SU-DHL-6 (cell line): ENCODE measurements at regions not wholly inside any gene's neighbourhood (a gene's known extent, or its start where the extent isn't known, plus 50 kb on each side); places are given as distances from the start of the nearest gene placed in this dataset.
"Not testable (repeated sequence)": the region's sequence is repeated elsewhere in the genome, so short reads cannot be mapped to it uniquely, and the experiment has no call there.

Experiments
- H2AFZ ChIP-seq: fragments of 200-600 bp; sonication (generic); 2 replicates; pipeline ENCODE4 v1.6.1; 2014; ENCODE audit warnings: low read depth, mild to moderate bottlenecking, moderate library complexity, mixed read lengths, antibody characterized with exemption, low read length; ENCODE audit not compliant: severe bottlenecking
- H3F3A ChIP-seq: fragments of 200-600 bp; shearing (Covaris generic); 2 replicates; pipeline ENCODE4 v1.6.0; 2016; ENCODE audit warnings: antibody characterized with exemption, mild to moderate bottlenecking; ENCODE audit not compliant: insufficient read depth
- H3K27ac ChIP-seq: fragments of 200-600 bp; sonication (generic); 2 replicates; pipeline ENCODE4 v1.5.1; 2016; ENCODE audit warnings: low read depth, mild to moderate bottlenecking, low read length, moderate library complexity, mixed read lengths
- H3K27me3 ChIP-seq: fragments of 200-600 bp; sonication (generic), shearing (Covaris generic); 2 replicates; pipeline ENCODE4 v1.6.0; 2014; ENCODE audit warnings: mild to moderate bottlenecking, low read length
- H3K36me3 ChIP-seq: fragments of 200-600 bp; sonication (generic); 2 replicates; pipeline ENCODE4 v1.6.1; 2014; ENCODE audit warnings: mild to moderate bottlenecking, low read length, mixed read lengths
- H3K4me2 ChIP-seq: fragments of 300-600, 200-600 bp; shearing (Covaris generic), sonication (generic); 2 replicates; pipeline ENCODE4 v1.6.0; 2014; ENCODE audit warnings: low read length, low read depth, mild to moderate bottlenecking; ENCODE audit not compliant: poor library complexity, severe bottlenecking
- H3K4me3 ChIP-seq: fragments of 200-600 bp; sonication (generic); 2 replicates; pipeline ENCODE4 v1.5.1; 2014; ENCODE audit warnings: antibody characterized with exemption, low read length, mild to moderate bottlenecking, mixed read lengths; ENCODE audit not compliant: insufficient read depth, poor library complexity, severe bottlenecking
- H3K79me2 ChIP-seq: fragments of 200-600 bp; sonication (generic); 2 replicates; pipeline ENCODE4 v1.6.1; 2014; ENCODE audit warnings: mild to moderate bottlenecking, low read length, moderate library complexity; ENCODE audit not compliant: insufficient read depth
- H3K9ac ChIP-seq: fragments of 200-600 bp; sonication (generic); 2 replicates; pipeline ENCODE4 v1.7.0; 2014; ENCODE audit warnings: mild to moderate bottlenecking, low read length
- H3K9me2 ChIP-seq: fragments of 200-600 bp; sonication (generic); replicated peaks from 2 replicates; pipeline ENCODE4 v1.6.1; 2014; ENCODE audit warnings: low read length; ENCODE audit not compliant: insufficient read depth
- H3K9me3 ChIP-seq: fragments of 200-600 bp; sonication (generic); 2 replicates; pipeline ENCODE4 v1.6.1; 2014; ENCODE audit warnings: low read length, mixed read lengths; ENCODE audit not compliant: insufficient read depth
- H4K20me1 ChIP-seq: fragments of 200-600 bp; sonication (generic); 2 replicates; pipeline ENCODE4 v1.6.1; 2014; ENCODE audit warnings: low read depth, mild to moderate bottlenecking, antibody characterized with exemption, low read length, moderate library complexity, mixed read lengths
- CTCF ChIP-seq: fragments of 200-600 bp; sonication (generic); IDR thresholded peaks from one replicate; pipeline ENCODE4 v1.5.1; 2017; ENCODE audit warnings: antibody characterized with exemption, mild to moderate bottlenecking, low read length, moderate library complexity; ENCODE audit not compliant: insufficient read depth, poor library complexity, severe bottlenecking
- EZH2phosphoT487 ChIP-seq: fragments of 200-600 bp; sonication (generic), shearing (Covaris generic); conservative IDR thresholded peaks from 2 replicates; pipeline ENCODE4 v1.6.1; 2018; ENCODE audit warnings: mild to moderate bottlenecking, antibody characterized with exemption, low read length, moderate library complexity, mixed read lengths

- Histone ChIP-seq H3K27ac (no peak overlapping the region), H4K20me1 (no peaks in the 10 kb centered on the region), H3K9me3 (no peaks in the 10 kb centered on the region), H3K4me2 (no peak overlapping the region), H2AFZ (no peak overlapping the region), H3K27me3 (no peaks in the 10 kb centered on the region), H3K9ac (no peak overlapping the region), H3F3A (no peaks in the 10 kb centered on the region), H3K79me2 (no peaks in the 10 kb centered on the region), H3K9me2 (no peaks in the 10 kb centered on the region), H3K4me3 (no peak overlapping the region), H3K36me3 (no peaks in the 10 kb centered on the region)
- TF ChIP-seq CTCF = no peak
- TF ChIP-seq EZH2phosphoT487 = no peak
Observed at GRCh38 chr18:1075322-1075721, 170.7 kb downstream of the ADCYAP1 start.

- Histone ChIP-seq H3K27me3 (no peaks in the 10 kb centered on the region), H3K79me2 (no peaks in the 10 kb centered on the region), H4K20me1 (no peaks in the 10 kb centered on the region), H3K9me2 (no peaks in the 10 kb centered on the region), H3K9me3 (no peaks in the 10 kb centered on the region), H3K9ac (no peak overlapping the region), H3F3A (no peaks in the 10 kb centered on the region), H3K4me2 (no peak overlapping the region), H2AFZ (no peak overlapping the region), H3K4me3 (no peak overlapping the region), H3K36me3 (no peaks in the 10 kb centered on the region), H3K27ac (no peak overlapping the region)
- TF ChIP-seq EZH2phosphoT487 (no peak), CTCF (no peak)
Observed at GRCh38 chr18:1075876-1076275, 171.2 kb downstream of the ADCYAP1 start.

GRCh38 chr18:1078301-1078700 is 173.6 kb downstream of the ADCYAP1 start:
- Histone ChIP-seq H3K9me2 (no peaks in the 10 kb centered on the region), H3K9me3 (no peaks in the 10 kb centered on the region), H2AFZ (no peak overlapping the region), H3K27me3 (no peaks in the 10 kb centered on the region), H3K79me2 (no peaks in the 10 kb centered on the region), H3K9ac (no peak overlapping the region), H3K4me3 (no peak overlapping the region), H3K4me2 (no peak overlapping the region), H3K36me3 (no peaks in the 10 kb centered on the region), H3F3A (no peaks in the 10 kb centered on the region), H4K20me1 (no peaks in the 10 kb centered on the region), H3K27ac (no peak overlapping the region)
- TF ChIP-seq EZH2phosphoT487 (no peak), CTCF (no peak)

GRCh38 chr18:1083675-1084074 is 179.0 kb downstream of the ADCYAP1 start:
- not testable (repeated sequence) for H3K4me2 ChIP-seq, H3K36me3 ChIP-seq, H3K9me2 ChIP-seq, H3K27ac ChIP-seq, H3K9me3 ChIP-seq, H3K79me2 ChIP-seq, H3F3A ChIP-seq, H4K20me1 ChIP-seq, H3K4me3 ChIP-seq, H3K27me3 ChIP-seq, H2AFZ ChIP-seq, H3K9ac ChIP-seq
